Activated gamma-delta T cell treated with anti-CD3 and anti-CD28 coated beads, Interleukin-2, amount 50 U/mL, for 16 hours (primary cell): ENCODE measurements at regions not wholly inside any gene's neighbourhood (a gene's known extent, or its start where the extent isn't known, plus 50 kb on each side); places are given as distances from the start of the nearest gene placed in this dataset.
"Not testable (repeated sequence)": the region's sequence is repeated elsewhere in the genome, so short reads cannot be mapped to it uniquely, and the experiment has no call there.

Source experiments
- DNase-seq: peaks from one replicate; pipeline ENCODE4 v3.0.0-alpha.2; 2020; ENCODE audit warnings: low read depth

- DNase-seq = no peak
Measured at GRCh38 chr22:44650806-44651205, 51.2 kb upstream of the PRR5 start.

DNA sequence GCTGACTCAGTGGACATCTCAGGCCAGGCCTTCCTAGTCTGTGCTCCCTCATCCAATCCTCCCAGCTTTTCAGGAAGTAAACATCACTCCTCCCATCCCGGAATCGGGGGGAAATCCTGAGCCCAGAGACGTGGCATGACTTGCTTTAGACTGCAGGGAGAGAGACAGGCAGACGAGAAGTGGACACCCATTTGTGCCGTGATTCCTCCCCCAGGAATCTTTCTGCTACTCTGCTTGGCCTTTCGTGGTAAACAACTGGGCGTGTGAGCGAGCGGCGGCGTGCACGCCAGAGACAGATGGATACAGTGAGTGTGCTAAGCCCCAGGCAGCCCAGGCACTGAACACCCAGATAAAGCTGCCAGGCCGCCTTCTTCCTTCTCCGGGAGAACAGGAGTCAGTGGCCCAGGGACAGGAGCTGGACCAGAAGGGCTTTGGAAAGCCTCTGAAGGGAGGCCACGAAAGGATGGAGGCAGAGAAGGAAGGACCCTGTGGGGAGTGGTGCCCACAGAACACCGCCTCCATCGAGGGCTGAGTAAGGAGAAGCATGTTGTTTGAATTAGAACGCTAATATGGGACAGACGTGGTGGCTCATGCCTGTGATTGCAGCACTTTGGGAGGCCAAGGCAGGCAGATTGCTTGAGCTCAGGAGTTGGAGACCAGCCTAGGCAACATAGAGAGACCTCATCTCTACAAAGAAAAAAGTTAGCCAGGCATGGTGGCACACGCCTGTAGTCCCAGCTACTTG, 53.0 kb upstream of the PRR5 start:
- no peak for DNase-seq

GRCh38 chr22:44648085-44648820, 53.8 kb upstream of the PRR5 start:
- DNase-seq = no peak

DNA sequence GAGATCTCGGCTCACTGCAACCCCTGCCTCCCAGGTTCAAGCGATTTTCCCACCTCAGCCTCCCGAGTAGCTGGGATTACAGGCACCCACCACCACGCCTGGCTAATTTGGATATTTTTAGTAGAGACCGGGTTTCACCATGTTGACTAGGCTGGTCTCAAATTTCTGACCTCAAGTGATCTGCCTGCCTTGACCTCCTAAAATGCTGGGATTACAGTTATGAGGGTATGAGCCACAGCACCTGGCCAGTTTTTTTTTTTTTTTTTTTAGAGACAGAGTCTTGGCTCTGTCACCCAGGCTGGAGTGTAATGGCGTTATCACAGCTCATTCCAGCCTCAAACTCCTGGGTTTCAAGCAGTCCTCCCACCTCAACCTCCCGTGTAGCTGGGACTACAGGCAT, 54.9 kb upstream of the PRR5 start:
- no peak for DNase-seq

DNA sequence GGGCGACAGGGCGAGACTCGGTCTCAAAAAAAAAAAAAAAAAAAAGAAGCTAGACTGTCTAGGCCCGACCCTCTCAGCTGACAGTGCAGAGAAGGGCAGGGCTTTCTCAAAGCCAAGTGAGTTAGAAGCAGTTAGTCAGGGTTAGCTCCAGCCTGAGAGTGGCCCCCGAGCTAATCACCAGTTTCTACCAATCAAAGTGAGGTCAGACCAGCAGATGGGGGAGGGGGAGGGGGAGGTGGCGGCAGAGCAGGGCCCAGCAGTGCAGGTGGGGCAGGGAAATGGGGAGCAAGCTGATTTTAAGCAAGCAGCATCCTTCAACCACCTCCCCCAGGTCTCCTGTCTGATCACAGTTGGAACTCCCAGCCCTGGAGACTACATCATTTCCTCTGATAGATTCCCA, 55.3 kb upstream of the PRR5 start:
- DNase-seq = no peak

DNA sequence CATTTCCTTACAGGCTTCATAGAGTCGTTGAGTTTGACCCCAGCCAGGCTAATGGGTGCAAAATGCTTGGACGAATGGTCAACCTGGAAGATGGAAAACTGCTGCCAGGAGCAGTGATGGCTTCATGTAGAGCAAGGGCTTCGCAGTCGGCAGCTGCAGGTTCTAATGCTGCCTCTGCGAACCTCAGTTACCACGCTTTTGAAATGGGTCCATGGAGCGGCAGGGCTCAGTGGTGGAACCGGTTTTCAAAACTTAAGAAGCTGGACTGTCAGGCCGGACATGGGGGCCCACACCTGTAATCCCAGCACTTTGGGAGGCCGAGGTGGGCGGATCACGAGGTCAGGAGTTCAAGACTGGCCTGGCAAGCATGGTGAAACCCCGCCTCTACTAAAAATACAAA, 55.9 kb upstream of the PRR5 start:
- no peak for DNase-seq

GRCh38 chr22:44645531-44645930, 56.5 kb upstream of the PRR5 start:
- no peak for DNase-seq

GRCh38 chr22:44645083-44645482, 56.9 kb upstream of the PRR5 start:
- DNase-seq = no peak

DNA sequence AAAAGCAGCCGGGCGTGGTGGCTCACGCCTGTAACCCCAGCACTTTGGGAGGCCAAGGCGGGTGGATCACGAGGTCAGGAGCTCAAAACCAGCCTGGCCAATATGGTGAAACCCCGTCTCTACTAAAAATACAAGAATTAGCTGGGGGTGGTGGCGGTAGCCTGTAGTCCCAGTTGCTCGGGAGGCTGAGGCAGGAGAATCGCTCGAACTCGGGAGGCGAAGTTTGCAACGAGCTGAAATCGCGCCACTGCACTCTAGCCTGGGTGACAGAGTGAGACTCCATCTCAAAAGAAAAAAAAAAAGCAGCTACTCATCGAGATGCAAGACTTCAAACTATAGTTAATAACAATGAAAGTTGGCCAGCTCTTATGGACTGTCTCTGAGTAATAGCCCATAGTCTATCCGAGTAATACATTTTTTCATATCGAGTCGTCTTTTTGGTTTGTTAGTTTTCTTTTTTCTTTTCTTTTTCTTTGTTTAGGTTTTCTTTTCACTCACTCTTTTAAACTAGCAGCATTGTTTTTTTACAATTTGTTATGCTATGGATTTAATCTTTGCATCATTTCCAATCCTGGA, 58.4 kb upstream of the PRR5 start:
- not testable (repeated sequence) for DNase-seq

- no peak for DNase-seq
Measured at GRCh38 chr22:44642096-44642644, 59.8 kb upstream of the PRR5 start.

DNA sequence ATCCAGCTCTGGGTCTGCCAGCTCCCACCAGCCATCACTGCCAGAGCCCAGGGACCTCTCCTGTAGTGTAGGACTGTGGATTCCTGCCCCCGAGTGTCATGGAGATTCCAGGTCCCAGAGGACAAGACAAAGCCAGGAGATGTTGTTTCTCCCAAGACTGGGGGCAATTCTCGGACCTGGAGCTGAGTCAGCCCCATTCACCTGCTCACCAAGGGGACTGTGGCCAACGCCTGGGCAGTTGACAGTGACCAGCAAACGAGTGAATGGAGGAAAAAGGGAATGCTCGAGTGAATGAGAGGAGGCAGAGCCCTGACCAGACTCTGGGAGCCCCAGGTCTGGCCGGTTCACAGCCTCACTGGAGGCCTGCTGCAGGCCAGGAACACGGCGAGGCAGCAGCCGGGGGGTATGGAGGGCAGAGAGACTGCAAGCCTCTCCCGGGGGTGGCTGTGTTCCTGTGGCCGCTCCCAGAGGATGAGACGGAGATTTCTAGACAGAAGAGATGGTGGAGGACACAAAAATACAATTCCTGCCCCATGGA, 61.3 kb upstream of the PRR5 start:
- no peak for DNase-seq

DNA sequence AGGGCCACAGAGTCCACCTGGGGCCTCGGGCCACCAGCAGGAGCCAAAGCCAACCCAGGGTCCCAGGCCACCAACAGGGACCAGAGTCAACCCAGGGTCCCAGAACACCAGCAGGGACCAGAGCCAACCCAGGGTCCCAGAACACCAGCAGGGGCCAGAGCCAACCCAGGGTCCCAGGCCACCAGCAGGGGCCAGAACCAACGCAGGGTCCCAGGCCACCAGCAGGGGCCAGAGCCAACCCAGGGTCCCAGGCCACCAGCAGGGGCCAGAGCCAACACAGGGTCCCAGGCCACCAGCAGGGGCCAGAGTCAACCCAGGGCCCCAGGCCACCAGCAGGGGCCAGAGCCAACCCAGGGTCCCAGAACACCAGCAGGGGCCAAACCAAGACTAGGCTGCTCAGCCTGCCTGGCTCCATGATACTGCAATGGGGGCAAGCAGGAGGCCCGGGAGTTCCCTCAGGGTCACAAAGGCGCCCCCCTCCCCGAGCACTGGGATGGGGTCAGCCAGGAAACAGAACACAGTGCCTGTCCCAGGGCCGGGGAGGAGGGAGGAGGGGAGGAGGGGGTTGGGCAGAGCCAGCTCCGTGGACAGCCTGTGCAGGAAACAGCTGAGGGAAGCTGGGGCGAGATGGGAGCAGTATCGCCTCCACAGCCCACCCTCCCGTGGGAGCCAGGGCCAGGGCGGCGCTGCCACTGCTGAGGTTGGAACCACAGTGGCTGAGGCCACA, 62.0 kb upstream of the PRR5 start:
- DNase-seq = no peak

DNA sequence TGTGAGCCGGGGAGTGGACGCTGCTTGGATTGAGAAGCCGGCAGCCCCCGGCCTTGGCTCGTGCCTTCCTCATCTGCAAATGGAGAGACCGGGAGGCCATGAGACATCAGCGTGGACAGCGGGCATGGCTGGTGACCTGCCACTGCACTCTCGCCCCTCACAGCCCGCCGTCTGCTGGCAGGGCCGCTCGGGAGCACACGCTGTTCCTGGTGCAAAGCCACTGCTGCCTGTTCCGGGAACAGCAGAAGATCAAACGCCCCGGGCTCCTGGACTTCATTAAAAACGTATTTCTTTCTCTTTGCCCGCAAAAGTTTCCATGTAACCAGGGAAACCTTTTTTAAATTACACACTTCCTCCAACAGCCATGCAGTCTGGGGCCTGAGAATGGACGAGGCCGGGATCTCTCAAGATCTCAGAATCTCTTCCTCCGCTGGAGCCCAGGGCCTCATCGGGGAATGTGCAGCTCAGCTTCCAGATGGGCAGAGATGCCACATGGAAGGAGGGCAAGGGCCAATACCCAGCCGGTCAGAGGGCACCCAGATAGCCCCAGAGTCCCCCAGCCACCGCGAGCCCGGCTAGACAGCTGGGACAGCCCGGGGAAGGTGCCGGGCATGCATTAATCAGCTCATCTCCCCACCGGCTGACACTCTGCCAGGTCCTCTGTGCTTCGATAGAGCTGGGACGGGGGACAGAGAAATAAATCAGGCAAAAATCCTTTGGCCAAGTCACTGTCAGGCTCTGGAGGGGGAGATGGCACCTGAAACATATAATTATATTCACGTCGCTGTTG, 62.8 kb upstream of the PRR5 start:
- no peak for DNase-seq

DNA sequence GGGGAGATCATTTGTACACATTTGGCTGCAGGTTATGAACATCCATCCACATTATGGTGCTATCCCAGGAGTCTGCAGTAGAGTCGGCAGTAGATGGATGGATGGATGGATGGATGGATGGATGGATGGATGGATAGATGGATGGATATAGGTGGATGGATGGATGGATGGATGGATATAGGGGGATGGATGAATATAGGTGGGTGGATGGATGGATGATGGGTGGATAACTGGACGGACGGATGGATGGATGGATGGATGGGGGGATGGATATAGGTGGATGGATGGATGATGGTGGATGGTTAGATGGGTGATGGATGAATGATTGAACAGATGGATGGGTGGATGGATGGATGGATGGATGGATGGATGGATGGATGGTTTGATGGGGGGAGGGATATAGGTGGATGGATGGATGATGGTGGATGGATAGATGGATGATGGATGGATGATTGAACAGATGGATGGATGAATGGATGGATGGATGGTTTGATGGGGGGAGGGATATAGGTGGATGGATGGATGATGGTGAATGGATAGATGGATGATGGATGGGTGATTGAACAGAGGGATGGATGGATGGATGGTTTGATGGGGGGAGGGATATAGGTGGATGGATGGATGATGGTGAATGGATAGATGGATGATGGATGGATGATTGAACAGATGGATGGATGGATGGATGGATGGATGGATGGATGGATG, 65.3 kb upstream of the PRR5 start:
- DNase-seq = not testable (repeated sequence)

- DNase-seq = not testable (repeated sequence)
Measured at GRCh38 chr22:44635567-44635966, 66.4 kb upstream of the PRR5 start.

DNA sequence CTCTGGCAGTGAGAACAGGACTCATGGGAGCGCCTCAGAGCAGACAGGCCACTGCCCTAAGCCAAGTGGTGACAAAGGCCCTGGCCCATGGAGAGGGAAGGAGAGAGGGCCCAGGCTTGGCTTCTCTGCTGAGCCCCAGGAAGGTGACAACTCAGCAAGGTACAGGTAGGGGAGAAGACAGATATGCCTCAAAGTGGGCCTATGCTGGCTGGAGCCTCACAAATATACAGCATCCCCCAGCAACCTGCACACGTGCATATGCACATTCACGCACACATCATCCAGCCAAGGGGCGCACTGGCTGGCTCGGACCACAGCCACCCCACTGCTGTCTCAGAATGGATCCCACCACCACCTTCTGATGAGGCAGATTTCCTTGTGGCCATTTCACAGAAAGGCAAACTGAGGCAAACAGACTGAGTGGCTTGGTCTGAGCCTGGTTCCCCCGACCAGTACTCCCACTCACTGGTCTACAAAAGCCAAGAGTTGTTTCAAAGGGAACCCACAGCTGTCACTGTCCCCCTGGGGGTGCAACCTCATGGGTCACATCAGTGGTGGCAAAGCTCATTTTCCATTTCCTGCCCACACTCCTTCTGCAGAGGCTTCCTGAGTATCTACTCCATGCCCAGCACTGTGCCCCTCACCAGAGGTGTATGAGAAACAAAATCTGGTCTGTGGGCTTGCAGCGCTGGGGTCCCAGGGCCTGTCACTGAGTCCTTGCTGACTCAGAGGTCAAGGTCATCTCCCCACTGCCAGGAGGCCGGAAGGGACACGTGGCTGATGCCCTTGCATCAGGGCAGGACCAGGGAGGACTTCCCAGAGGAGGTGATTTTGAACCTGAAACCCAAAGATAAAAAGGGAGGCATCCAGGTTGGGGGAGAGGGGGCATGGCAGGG, 67.3 kb upstream of the PRR5 start:
- no peak for DNase-seq

GRCh38 chr22:44633647-44634046, 68.4 kb upstream of the PRR5 start:
- no peak for DNase-seq

DNA sequence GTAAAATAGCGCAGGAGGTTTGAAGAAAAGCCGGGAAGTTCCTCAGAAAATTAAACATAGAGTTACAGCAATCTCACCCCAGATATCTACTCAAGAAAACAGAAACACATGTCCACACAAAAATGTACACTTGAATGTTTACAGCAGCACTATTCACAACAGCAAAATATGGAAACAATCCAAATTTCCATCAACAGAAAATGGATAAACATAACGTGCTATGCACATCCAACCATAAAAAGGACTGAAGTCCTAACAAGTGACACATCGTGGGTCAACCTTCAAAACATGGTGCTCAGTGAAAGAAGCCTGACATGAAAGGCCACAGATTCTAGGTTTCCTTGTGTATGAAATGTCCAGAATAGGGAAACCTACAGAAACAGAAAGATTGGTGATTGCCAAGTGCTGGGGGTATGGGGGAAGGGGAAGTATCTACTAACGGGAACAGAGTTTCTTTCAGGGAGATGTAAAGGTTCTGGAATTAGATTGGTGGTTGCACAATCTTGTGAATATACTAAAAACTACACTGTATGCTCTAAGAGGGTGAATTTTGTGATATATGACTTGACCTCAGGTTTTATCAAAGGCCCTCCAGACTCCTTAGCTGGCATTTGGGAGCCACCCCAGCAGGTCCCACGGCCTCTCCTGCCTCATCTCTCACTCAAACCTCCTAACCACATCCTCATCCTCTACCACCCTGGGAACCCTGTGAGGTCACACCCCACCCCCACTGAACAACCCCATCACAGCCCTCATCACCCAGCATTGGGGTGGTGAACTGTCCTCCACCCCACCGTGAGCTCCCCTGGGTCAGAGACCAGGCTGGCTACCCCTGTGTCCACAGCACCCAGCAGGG, 69.2 kb upstream of the PRR5 start:
- DNase-seq = no peak

- no peak for DNase-seq
Measured at GRCh38 chr22:44630826-44631225, 71.2 kb upstream of the PRR5 start.
